ENCODE measurements at regions not wholly inside any gene's neighbourhood (a gene's known extent, or its start where the extent isn't known, plus 50 kb on each side); places are given as distances from the start of the nearest gene placed in this dataset.

DNA sequence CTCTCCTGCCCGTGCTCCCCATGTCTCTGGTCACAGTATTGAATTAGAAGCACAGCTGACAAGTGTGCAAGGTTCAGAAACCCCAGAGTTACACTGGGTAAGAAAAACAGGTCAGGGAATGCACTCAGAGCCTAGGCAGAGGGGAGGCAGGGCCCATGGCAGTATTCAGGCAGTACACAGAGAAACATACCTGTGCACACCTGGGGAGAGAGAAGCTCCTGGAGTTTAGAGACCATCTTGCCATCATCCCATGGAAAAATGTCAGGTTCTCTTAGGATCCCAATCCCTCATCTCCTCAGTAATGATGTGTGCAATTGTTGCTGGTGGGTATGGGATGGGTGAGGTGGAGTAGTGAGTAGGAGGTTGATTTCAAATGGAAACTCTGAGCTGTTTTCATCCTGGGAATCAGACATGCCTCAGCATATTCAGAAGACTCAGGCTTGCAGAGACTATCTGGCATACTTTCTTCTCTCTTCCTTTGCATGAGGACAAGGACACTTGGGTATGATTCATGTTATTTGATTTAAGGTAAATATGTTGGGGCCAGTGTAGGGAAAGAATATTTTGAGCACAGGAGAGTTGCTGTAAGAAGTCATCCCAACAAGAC, 228.5 kb downstream of the ESM1 start:
- TF ChIP-seq, protein P1, sequence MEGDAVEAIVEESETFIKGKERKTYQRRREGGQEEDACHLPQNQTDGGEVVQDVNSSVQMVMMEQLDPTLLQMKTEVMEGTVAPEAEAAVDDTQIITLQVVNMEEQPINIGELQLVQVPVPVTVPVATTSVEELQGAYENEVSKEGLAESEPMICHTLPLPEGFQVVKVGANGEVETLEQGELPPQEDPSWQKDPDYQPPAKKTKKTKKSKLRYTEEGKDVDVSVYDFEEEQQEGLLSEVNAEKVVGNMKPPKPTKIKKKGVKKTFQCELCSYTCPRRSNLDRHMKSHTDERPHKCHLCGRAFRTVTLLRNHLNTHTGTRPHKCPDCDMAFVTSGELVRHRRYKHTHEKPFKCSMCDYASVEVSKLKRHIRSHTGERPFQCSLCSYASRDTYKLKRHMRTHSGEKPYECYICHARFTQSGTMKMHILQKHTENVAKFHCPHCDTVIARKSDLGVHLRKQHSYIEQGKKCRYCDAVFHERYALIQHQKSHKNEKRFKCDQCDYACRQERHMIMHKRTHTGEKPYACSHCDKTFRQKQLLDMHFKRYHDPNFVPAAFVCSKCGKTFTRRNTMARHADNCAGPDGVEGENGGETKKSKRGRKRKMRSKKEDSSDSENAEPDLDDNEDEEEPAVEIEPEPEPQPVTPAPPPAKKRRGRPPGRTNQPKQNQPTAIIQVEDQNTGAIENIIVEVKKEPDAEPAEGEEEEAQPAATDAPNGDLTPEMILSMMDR (conservative IDR thresholded peaks at IDR 0.05; ENCODE audit: low read length): no peak
- TF ChIP-seq EZH2phosphoT487 (IDR thresholded peaks at IDR 0.05; ENCODE audit: borderline replicate concordance, low read depth, low read length): no peak
